Calu3 (cell line): ENCODE measurements at regions not wholly inside any gene's neighbourhood (a gene's known extent, or its start where the extent isn't known, plus 50 kb on each side); places are given as distances from the start of the nearest gene placed in this dataset.

Source experiments
- BruUV-seq: library from RNA; stranded (reverse); fragments of 400-500 nt; replicated peaks from 2 replicates; lab custom pipeline; 2021; lab: Mats Ljungman, UMichigan
- CTCF ChIA-PET: fragments of 300-600 bp; sonication (Branson Sonifier 250); formaldehyde crosslinking; loops from one replicate; lab custom pipeline; 2022; ENCODE audit warnings: antibody characterized with exemption; lab: Charles Lee
- DNase-seq: peaks from one replicate; pipeline ENCODE4 v3.0.0; 2022
- H3K27ac Mint-ChIP-seq: one replicate; pipeline ENCODE4 v1.8.0; 2022; ENCODE audit warnings: mixed read lengths; ENCODE audit not compliant: unreplicated experiment
- H3K27me3 Mint-ChIP-seq: one replicate; pipeline ENCODE4 v1.8.0; 2022; ENCODE audit warnings: mixed read lengths; ENCODE audit not compliant: unreplicated experiment
- H3K36me3 Mint-ChIP-seq: one replicate; pipeline ENCODE4 v1.8.0; 2022; ENCODE audit warnings: mild to moderate bottlenecking, moderate library complexity, mixed read lengths; ENCODE audit not compliant: insufficient read depth, unreplicated experiment
- H3K4me1 Mint-ChIP-seq: one replicate; pipeline ENCODE4 v1.8.0; 2022; ENCODE audit warnings: mild to moderate bottlenecking, low read depth, mixed read lengths; ENCODE audit not compliant: unreplicated experiment
- H3K4me3 Mint-ChIP-seq: one replicate; pipeline ENCODE4 v1.8.0; 2022; ENCODE audit warnings: mild to moderate bottlenecking, low read depth, moderate library complexity, mixed read lengths; ENCODE audit not compliant: unreplicated experiment
- H3K9me3 Mint-ChIP-seq: one replicate; pipeline ENCODE4 v1.8.0; 2022; ENCODE audit warnings: low read depth, mixed read lengths; ENCODE audit not compliant: unreplicated experiment
- CTCF ChIP-seq: fragments of 200-600 bp; IDR thresholded peaks from one replicate; pipeline ENCODE4 v1.8.0; 2022; ENCODE audit warnings: antibody characterized with exemption; ENCODE audit not compliant: unreplicated experiment
- intact Hi-C: fragments of 100-400 bp; cut with micrococcal nuclease; formaldehyde crosslinking; loops from one replicate; pipeline ENCODE4 v1.10.0; 2022; ENCODE audit not compliant: unreplicated experiment

GRCh38 chr11:101331411-101331810 is 201.8 kb upstream of the PGR start:
- BruUV-seq: no TSS peak
- Mint-ChIP-seq H3K36me3 (no peaks in the 10 kb centered on the region), H3K4me3 (no peak overlapping the region), H3K9me3 (no peaks in the 10 kb centered on the region), H3K4me1 (no peaks in the 10 kb centered on the region), H3K27ac (no peak overlapping the region), H3K27me3 (peaks cover 48% of the 10 kb centered on the region)
- no peak for DNase-seq
- intact Hi-C loops: no loop called here
- CTCF ChIA-PET: no interaction called here
- no peak for TF ChIP-seq CTCF

- H3K27ac Mint-ChIP-seq: no peak overlapping the region
- peaks cover 33% of the 10 kb centered on the region for H3K27me3 Mint-ChIP-seq
- CTCF ChIA-PET: no interaction called here
- no peaks in the 10 kb centered on the region for H3K36me3 Mint-ChIP-seq
- H3K4me1 Mint-ChIP-seq: no peaks in the 10 kb centered on the region
- intact Hi-C loops: no loop called here
- TF ChIP-seq CTCF: no peak
- H3K9me3 Mint-ChIP-seq: no peaks in the 10 kb centered on the region
- H3K4me3 Mint-ChIP-seq: no peak overlapping the region
- BruUV-seq: no TSS peak
- DNase-seq: no peak
Observed at GRCh38 chr11:101327908-101328307, 198.3 kb upstream of the PGR start.

GRCh38 chr11:101326141-101326540 is 196.5 kb upstream of the PGR start:
- Mint-ChIP-seq H3K4me3 (no peak overlapping the region), H3K27ac (no peak overlapping the region), H3K27me3 (peaks cover 32% of the 10 kb centered on the region), H3K4me1 (no peaks in the 10 kb centered on the region), H3K9me3 (no peaks in the 10 kb centered on the region), H3K36me3 (no peaks in the 10 kb centered on the region)
- intact Hi-C loops: no loop called here
- DNase-seq: no peak
- TF ChIP-seq CTCF: no peak
- BruUV-seq: no TSS peak
- CTCF ChIA-PET: no interaction called here

GRCh38 chr11:101323997-101324396 is 194.4 kb upstream of the PGR start:
- intact Hi-C loops: no loop called here
- Mint-ChIP-seq H3K4me3 (no peak overlapping the region), H3K9me3 (no peaks in the 10 kb centered on the region), H3K27ac (no peak overlapping the region), H3K27me3 (peaks cover 16% of the 10 kb centered on the region), H3K4me1 (no peaks in the 10 kb centered on the region), H3K36me3 (no peaks in the 10 kb centered on the region)
- TF ChIP-seq CTCF: no peak
- CTCF ChIA-PET: no interaction called here
- BruUV-seq: no TSS peak
- DNase-seq: no peak
